Type B pancreatic cell (in vitro differentiated cells): ENCODE measurements at regions not wholly inside any gene's neighbourhood (a gene's known extent, or its start where the extent isn't known, plus 50 kb on each side); places are given as distances from the start of the nearest gene placed in this dataset.

Experiments used
- DNase-seq: peaks from one replicate; pipeline ENCODE4 v3.0.0; 2021; ENCODE audit warnings: mixed read lengths; ENCODE audit not compliant: unreplicated experiment; ENCODE audit errors: extremely low spot score
- H3K27ac Mint-ChIP-seq: 2 replicates; pipeline ENCODE4 v1.8.0; 2021; ENCODE audit warnings: mild to moderate bottlenecking, mixed read lengths
- H3K27me3 Mint-ChIP-seq: 2 replicates; pipeline ENCODE4 v1.8.0; 2021; ENCODE audit warnings: mixed read lengths
- H3K36me3 Mint-ChIP-seq: 2 replicates; pipeline ENCODE4 v1.8.0; 2021; ENCODE audit warnings: mixed read lengths
- H3K4me1 Mint-ChIP-seq: one replicate; pipeline ENCODE4 v1.8.0; 2021; ENCODE audit warnings: mixed read lengths; ENCODE audit not compliant: unreplicated experiment
- H3K4me3 Mint-ChIP-seq: 2 replicates; pipeline ENCODE4 v1.8.0; 2021; ENCODE audit warnings: mild to moderate bottlenecking, mixed read lengths
- H3K9me3 Mint-ChIP-seq: 2 replicates; pipeline ENCODE4 v1.8.0; 2021; ENCODE audit warnings: mixed read lengths
- TF ChIP-seq, protein P1 (sequence below): fragments of 200-600 bp; sonication (generic); conservative IDR thresholded peaks from 2 replicates; pipeline ENCODE4 v1.5.0; 2021; ENCODE audit warnings: antibody characterized with exemption, mild to moderate bottlenecking

GRCh38 chr20:59431014-59431413 lies 130.6 kb downstream of the EDN3 start:
- peaks cover 5% of the 10 kb centered on the region for H3K27me3 Mint-ChIP-seq
- TF ChIP-seq, protein P1, sequence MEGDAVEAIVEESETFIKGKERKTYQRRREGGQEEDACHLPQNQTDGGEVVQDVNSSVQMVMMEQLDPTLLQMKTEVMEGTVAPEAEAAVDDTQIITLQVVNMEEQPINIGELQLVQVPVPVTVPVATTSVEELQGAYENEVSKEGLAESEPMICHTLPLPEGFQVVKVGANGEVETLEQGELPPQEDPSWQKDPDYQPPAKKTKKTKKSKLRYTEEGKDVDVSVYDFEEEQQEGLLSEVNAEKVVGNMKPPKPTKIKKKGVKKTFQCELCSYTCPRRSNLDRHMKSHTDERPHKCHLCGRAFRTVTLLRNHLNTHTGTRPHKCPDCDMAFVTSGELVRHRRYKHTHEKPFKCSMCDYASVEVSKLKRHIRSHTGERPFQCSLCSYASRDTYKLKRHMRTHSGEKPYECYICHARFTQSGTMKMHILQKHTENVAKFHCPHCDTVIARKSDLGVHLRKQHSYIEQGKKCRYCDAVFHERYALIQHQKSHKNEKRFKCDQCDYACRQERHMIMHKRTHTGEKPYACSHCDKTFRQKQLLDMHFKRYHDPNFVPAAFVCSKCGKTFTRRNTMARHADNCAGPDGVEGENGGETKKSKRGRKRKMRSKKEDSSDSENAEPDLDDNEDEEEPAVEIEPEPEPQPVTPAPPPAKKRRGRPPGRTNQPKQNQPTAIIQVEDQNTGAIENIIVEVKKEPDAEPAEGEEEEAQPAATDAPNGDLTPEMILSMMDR, result no peak
- no peaks in the 10 kb centered on the region for H3K9me3 Mint-ChIP-seq
- H3K27ac Mint-ChIP-seq, result no peak overlapping the region
- H3K36me3 Mint-ChIP-seq, result peaks cover 3% of the 10 kb centered on the region
- peaks cover 11% of the 10 kb centered on the region for H3K4me1 Mint-ChIP-seq
- no peak overlapping the region for H3K4me3 Mint-ChIP-seq
- no peak for DNase-seq

DNA sequence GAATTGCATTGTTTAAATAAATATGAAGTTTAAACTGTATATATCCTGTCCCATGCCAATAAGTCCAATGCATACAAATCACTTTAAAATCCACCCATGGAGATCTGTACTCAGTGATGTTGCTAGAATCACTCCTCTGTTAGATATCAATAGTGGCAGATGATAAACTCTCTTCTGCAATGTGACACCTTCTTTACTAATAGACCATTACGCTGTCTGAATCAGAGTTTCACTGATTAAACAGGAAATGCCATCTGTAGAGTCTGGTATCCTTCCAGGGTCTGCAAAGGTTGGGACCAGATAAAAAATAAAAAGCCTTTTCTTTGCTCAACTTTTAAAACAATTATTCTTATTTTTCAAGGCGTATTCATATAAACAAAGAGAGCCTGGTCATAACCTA lies 134.5 kb downstream of the EDN3 start:
- Mint-ChIP-seq H3K36me3 (no peaks in the 10 kb centered on the region), H3K4me1 (peaks cover 34% of the 10 kb centered on the region), H3K9me3 (no peaks in the 10 kb centered on the region), H3K27ac (no peak overlapping the region), H3K27me3 (peaks cover 6% of the 10 kb centered on the region), H3K4me3 (no peak overlapping the region)
- DNase-seq, result no peak
- TF ChIP-seq, protein P1, result no peak

DNA sequence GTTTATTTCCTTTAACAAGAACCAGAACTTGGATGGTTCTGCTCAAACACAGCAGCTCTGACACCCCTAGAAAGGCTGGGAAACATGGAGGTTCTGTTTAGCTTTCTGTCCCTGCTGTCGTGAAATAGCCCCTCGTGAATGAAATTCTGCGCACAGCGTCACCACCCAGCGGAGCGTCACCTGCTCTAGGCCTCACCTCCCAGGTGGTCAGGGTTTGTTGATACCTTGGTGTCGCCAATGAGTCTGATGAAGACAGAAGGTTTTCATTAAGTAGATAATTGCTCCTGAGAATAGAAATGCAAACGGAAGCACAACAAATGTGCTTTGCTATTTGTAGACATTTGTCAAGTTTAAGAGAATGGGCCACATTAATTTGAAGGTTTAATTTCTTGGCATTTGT lies 135.1 kb downstream of the EDN3 start:
- peak overlapping the region; percentile 43 for H3K4me3 Mint-ChIP-seq
- H3K36me3 Mint-ChIP-seq, result no peaks in the 10 kb centered on the region
- DNase-seq, result no peak
- H3K9me3 Mint-ChIP-seq, result no peaks in the 10 kb centered on the region
- H3K4me1 Mint-ChIP-seq, result peaks cover 34% of the 10 kb centered on the region
- H3K27ac Mint-ChIP-seq, result peak overlapping the region; percentile 34
- TF ChIP-seq, protein P1, result no peak
- peaks cover 6% of the 10 kb centered on the region for H3K27me3 Mint-ChIP-seq

DNA sequence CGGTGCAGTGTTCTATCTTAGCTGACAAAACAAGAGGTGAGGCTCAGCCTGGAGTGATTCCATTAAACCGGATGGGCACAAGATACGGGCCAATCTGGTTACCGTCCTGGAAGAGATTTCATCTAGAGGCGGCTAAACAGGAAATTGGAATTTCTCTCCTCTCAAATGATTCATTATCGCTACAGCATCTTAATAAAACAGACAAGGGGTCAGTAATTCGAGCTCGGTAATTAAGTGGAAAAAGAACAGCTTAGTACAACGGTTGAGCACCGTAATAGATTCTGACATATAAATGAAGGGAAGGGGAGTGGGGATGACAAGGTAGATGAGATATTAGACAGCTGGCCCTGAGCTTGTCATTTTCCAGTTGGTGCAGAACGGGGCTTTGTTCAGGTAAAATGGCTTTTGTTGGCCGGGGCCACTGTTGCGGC lies 137.2 kb downstream of the EDN3 start:
- H3K9me3 Mint-ChIP-seq, result no peaks in the 10 kb centered on the region
- H3K27me3 Mint-ChIP-seq, result peaks cover 18% of the 10 kb centered on the region

DNA sequence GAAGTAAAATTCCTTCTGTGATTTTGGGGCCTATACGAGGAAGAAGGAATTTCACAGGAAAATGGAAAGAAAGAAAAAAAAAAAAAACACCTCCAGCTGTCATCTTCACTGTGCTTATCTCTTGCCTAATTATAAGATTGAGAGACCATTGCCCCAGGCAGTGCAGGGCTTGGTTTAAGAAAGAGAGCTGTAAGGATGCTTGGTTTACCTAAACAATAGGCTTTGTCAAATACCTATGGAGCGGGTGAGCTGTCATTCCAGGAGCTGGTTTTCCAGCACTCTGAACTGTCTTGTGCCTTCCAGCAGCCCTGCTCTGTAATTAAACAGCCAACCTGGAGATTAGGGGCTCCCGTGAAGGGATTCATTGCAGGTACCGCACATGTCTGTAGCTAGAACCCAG lies 137.8 kb downstream of the EDN3 start:
- Mint-ChIP-seq H3K4me1 (peaks cover 40% of the 10 kb centered on the region), H3K9me3 (no peaks in the 10 kb centered on the region), H3K27me3 (peaks cover 19% of the 10 kb centered on the region), H3K36me3 (no peaks in the 10 kb centered on the region), H3K4me3 (peak overlapping the region; percentile 16), H3K27ac (peak overlapping the region; percentile 71)
- TF ChIP-seq, protein P1, result no peak
- no peak for DNase-seq

More for the DNA sequence above, 137.2 kb downstream of the EDN3 start:
- Mint-ChIP-seq H3K4me1 (peaks cover 38% of the 10 kb centered on the region), H3K27ac (peak overlapping the region; percentile 46), H3K4me3 (peak overlapping the region; percentile 16), H3K36me3 (no peaks in the 10 kb centered on the region)
- TF ChIP-seq, protein P1, result no peak
- DNase-seq, result no peak

DNA sequence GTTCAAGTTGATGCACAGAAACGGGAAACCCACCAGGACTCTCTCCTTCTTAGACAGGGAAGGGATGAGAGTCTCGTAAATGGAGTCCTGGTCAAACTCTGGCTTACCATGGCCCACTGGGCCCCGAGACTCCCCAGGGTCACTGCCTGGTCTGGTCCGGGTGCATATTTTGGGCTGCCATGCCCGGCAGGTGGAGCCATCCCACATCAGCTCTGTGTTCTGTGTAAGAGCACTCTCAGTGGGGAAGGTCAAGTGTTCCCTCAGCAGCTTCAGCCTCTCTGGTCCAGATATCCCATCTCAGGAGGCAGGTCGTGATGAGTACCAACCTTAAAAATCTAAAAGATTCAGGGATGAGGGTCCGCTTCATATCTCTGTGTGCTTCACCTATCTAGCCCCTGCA lies 138.8 kb downstream of the EDN3 start:
- H3K4me1 Mint-ChIP-seq, result peaks cover 50% of the 10 kb centered on the region
- no peaks in the 10 kb centered on the region for H3K36me3 Mint-ChIP-seq
- H3K27me3 Mint-ChIP-seq, result peaks cover 29% of the 10 kb centered on the region
- TF ChIP-seq, protein P1, result no peak
- no peak for DNase-seq
- no peak overlapping the region for H3K4me3 Mint-ChIP-seq
- H3K27ac Mint-ChIP-seq, result no peak overlapping the region
- no peaks in the 10 kb centered on the region for H3K9me3 Mint-ChIP-seq
